GM12878 (cell line): ENCODE measurements at regions not wholly inside any gene's neighbourhood (a gene's known extent, or its start where the extent isn't known, plus 50 kb on each side); places are given as distances from the start of the nearest gene placed in this dataset.

Experiments
- ATAC-seq: fragments of 200-7000 bp; cut with Tn5 transposase; 3 replicates; pipeline ENCODE4 v1.9.1; 2020; ENCODE audit warnings: mild to moderate bottlenecking, moderate library complexity
- BruUV-seq: library from RNA; stranded (reverse); fragments of 400-500 nt; replicated peaks from 2 replicates; lab custom pipeline; 2021; lab: Mats Ljungman, UMichigan
- CTCF ChIA-PET: fragments of 300-600 bp; sonication (Branson Sonifier 250); formaldehyde crosslinking; extraction: SDS; loops from one replicate; lab custom pipeline; 2021; ENCODE audit warnings: inconsistent platforms; lab: Yijun Ruan, JAX
- POLR2A ChIA-PET: fragments of 350-600 bp; formaldehyde crosslinking; extraction: SDS; loops from one replicate; lab custom pipeline; 2021; ENCODE audit warnings: inconsistent platforms; lab: Charles Lee
- RAD21 ChIA-PET: fragments of 300-600 bp; sonication (Branson Sonifier 250); formaldehyde crosslinking; loops from one replicate; lab custom pipeline; 2023; ENCODE audit warnings: antibody characterized with exemption; ENCODE audit not compliant: unreplicated experiment; lab: Charles Lee
- SMC1A ChIA-PET: fragments of 300-600 bp; sonication (Branson Sonifier 250); formaldehyde crosslinking; loops from one replicate; lab custom pipeline; 2023; ENCODE audit not compliant: unreplicated experiment, uncharacterized antibody; lab: Charles Lee
- DNase-seq: peaks from one replicate; pipeline ENCODE4 v3.0.0-alpha.2; 2011; ENCODE audit warnings: low read depth, low spot score
- FAIRE-seq: peaks from 3 replicates; lab custom pipeline; 2011; peaks lifted over from hg19 to GRCh38; lab: Jason Lieb, UNC
- H2AFZ ChIP-seq: 2 replicates; pipeline ENCODE4 v1.6.0; 2011; ENCODE audit warnings: low read depth, low read length, control low read depth; ENCODE audit not compliant: control insufficient read depth
- H3K27ac ChIP-seq: 2 replicates; pipeline ENCODE4 v1.5.1; 2011; ENCODE audit warnings: control low read depth; ENCODE audit not compliant: control insufficient read depth, insufficient read depth
- H3K27me3 ChIP-seq, 2 experiments: replicated peaks in 1 of 2; 2 replicates each; pipeline versions ENCODE4 v1.6.0 to v1.6.1; 2011; ENCODE audit warnings: low read length in 1 of 2; ENCODE audit not compliant: control insufficient read depth in 2 of 2, insufficient read depth in 2 of 2
- H3K36me3 ChIP-seq, 2 experiments: 2 replicates each; pipeline ENCODE4 v1.5.1; 2011; ENCODE audit warnings: low read length in 1 of 2; ENCODE audit not compliant: control insufficient read depth in 2 of 2, insufficient read depth in 2 of 2
- H3K4me1 ChIP-seq: 2 replicates; pipeline ENCODE4 v1.6.1; 2011; ENCODE audit warnings: mild to moderate bottlenecking, low read length, moderate library complexity, mixed read lengths; ENCODE audit not compliant: control insufficient read depth, insufficient read depth
- H3K4me2 ChIP-seq: 2 replicates; pipeline ENCODE4 v1.6.0; 2011; ENCODE audit warnings: control low read depth; ENCODE audit not compliant: control insufficient read depth, insufficient read depth
- H3K4me3 ChIP-seq: fragments of 200-600 bp; sonication (generic); 2 replicates; pipeline ENCODE4 v1.5.1; 2016
- H3K79me2 ChIP-seq: 2 replicates; pipeline ENCODE4 v1.6.0; 2011; ENCODE audit warnings: low read length; ENCODE audit not compliant: control insufficient read depth, insufficient read depth
- H3K9ac ChIP-seq: 2 replicates; pipeline ENCODE4 v1.8.0; 2011; ENCODE audit warnings: low read length, control low read depth, mixed read lengths; ENCODE audit not compliant: control insufficient read depth, insufficient read depth
- H3K9me3 ChIP-seq: replicated peaks from 3 replicates; pipeline ENCODE4 v1.5.1; 2011; ENCODE audit warnings: mild to moderate bottlenecking, low read length; ENCODE audit not compliant: control insufficient read depth, insufficient read depth
- H4K20me1 ChIP-seq: 2 replicates; pipeline ENCODE4 v1.6.0; 2011; ENCODE audit not compliant: control insufficient read depth, insufficient read depth
- CHD1 ChIP-seq: IDR thresholded peaks from 2 replicates; pipeline ENCODE4 v1.6.1; 2012; ENCODE audit warnings: low read depth, low read length, improper control_type of control experiment
- CUX1 ChIP-seq: IDR thresholded peaks from 2 replicates; pipeline ENCODE4 v1.6.1; 2012; ENCODE audit warnings: improper control_type of control experiment, low read depth, low read length; ENCODE audit not compliant: insufficient replicate concordance
- EP300 ChIP-seq, 2 experiments: fragments of 150-350 bp in 1 of 2; IDR thresholded peaks; 2 replicates each; pipeline ENCODE4 v1.6.1; 2011 to 2012; ENCODE audit warnings: low read depth in 2 of 2, low read length in 2 of 2, borderline replicate concordance in 1 of 2, improper control_type of control experiment in 1 of 2, inconsistent platforms in 1 of 2; ENCODE audit not compliant: control insufficient read depth in 1 of 2
- MAX ChIP-seq: IDR thresholded peaks from 2 replicates; pipeline ENCODE4 v1.6.1; 2012; ENCODE audit warnings: low read depth, low read length, improper control_type of control experiment
- MYC ChIP-seq: IDR thresholded peaks from 2 replicates; pipeline ENCODE4 v1.6.1; 2011; ENCODE audit warnings: mild to moderate bottlenecking, low read length, moderate library complexity, inconsistent platforms; ENCODE audit not compliant: insufficient read depth, insufficient replicate concordance, insufficient read length, severe bottlenecking
- NR2C1 ChIP-seq: fragments of 450-650 bp; IDR thresholded peaks from 2 replicates; pipeline ENCODE4 v1.6.1; 2017; ENCODE audit warnings: antibody characterized with exemption, mild to moderate bottlenecking, moderate library complexity
- RB1 ChIP-seq: fragments of 450-650 bp; formaldehyde crosslinking; IDR thresholded peaks from 2 replicates; pipeline ENCODE4 v1.6.1; 2017; ENCODE audit warnings: mild to moderate bottlenecking, borderline replicate concordance
- SIN3A ChIP-seq: IDR thresholded peaks from 2 replicates; pipeline ENCODE4 v1.6.1; 2012; ENCODE audit warnings: low read depth, low read length, improper control_type of control experiment
- SMAD1 ChIP-seq: fragments of 450-650 bp; IDR thresholded peaks from 2 replicates; pipeline ENCODE4 v1.6.1; 2018; ENCODE audit warnings: mild to moderate bottlenecking, low read depth; ENCODE audit not compliant: partially characterized antibody
- SRF ChIP-seq, 2 experiments: IDR thresholded peaks; 2 replicates each; pipeline ENCODE4 v1.6.1; 2011; ENCODE audit warnings: low read depth in 2 of 2, low read length in 2 of 2, mild to moderate bottlenecking in 1 of 2, moderate library complexity in 1 of 2
- ZBTB40 ChIP-seq: fragments of 450-650 bp; IDR thresholded peaks from 2 replicates; pipeline ENCODE4 v1.6.1; 2016; ENCODE audit warnings: mild to moderate bottlenecking, moderate library complexity, borderline replicate concordance
- ZNF217 ChIP-seq: fragments of 450-650 bp; IDR thresholded peaks from 2 replicates; pipeline ENCODE4 v1.6.1; 2017; ENCODE audit warnings: antibody characterized with exemption, mild to moderate bottlenecking
- WGBS: methylation state at CpG from one replicate; pipeline ENCODE4 v1.1.6; 2016; ENCODE audit warnings: low lambda C conversion rate; ENCODE audit not compliant: insufficient replicate concordance, insufficient coverage; ENCODE audit errors: missing lambda C conversion rate; 5-methylcytosine and 5-hydroxymethylcytosine counted together
- in situ Hi-C: fragments of 300-500 bp; cut with MboI; formaldehyde crosslinking; loops from 9 replicates; pipeline ENCODE4 v1.14.3; 2018; ENCODE audit warnings: mixed read lengths
- intact Hi-C: fragments of 100-400 bp; cut with micrococcal nuclease; formaldehyde crosslinking; loops from one replicate; pipeline ENCODE4 v1.14.2; 2022; ENCODE audit not compliant: unreplicated experiment

- FAIRE-seq = no peak
- TF ChIP-seq SRF (IDR thresholded peaks at IDR 0.05; ENCODE audit: low read depth in 2 of 2, low read length in 2 of 2) (no peak), ZBTB40 (no peak), CHD1 (no peak), EP300 (IDR thresholded peaks at IDR 0.05; ENCODE audit: borderline replicate concordance in 1 of 2, control insufficient read depth in 1 of 2, low read depth in 2 of 2, low read length in 2 of 2) (no peak), SMAD1 (no peak), MAX (no peak), SIN3A (no peak), MYC (no peak), CUX1 (no peak), RB1 (no peak), NR2C1 (no peak), ZNF217 (no peak)
These were observed 1285.1 kb downstream of the XPNPEP1 start for GRCh38 chr10:108638225-108638624.

More at GRCh38 chr10:108638225-108638624, 1285.1 kb downstream of the XPNPEP1 start:
- Histone ChIP-seq H3K4me1 (no peaks in the 10 kb centered on the region), H3K36me3 (no peaks in the 10 kb centered on the region), H3K79me2 (no peaks in the 10 kb centered on the region), H3K4me3 (no peak overlapping the region), H3K27ac (no peak overlapping the region), H3K4me2 (no peak overlapping the region), H4K20me1 (no peaks in the 10 kb centered on the region), H3K9ac (no peak overlapping the region), H3K9me3 (no peaks in the 10 kb centered on the region; the same call in 2 of the 3 replicates), H2AFZ (no peak overlapping the region), H3K27me3 (no peaks in the 10 kb centered on the region)
- DNase-seq (no peak), ATAC-seq (no peak)
- ChIA-PET SMC1A (no interaction called here), RAD21 (no interaction called here), CTCF (no interaction called here), POLR2A (no interaction called here)
- intact Hi-C loops (no loop called here), in situ Hi-C loops (no loop called here)
- BruUV-seq = no TSS peak
- WGBS = 15% methylated on average over 3 of the region's 3 CpGs
